ENCODE measurements at regions not wholly inside any gene's neighbourhood (a gene's known extent, or its start where the extent isn't known, plus 50 kb on each side); places are given as distances from the start of the nearest gene placed in this dataset.
A peak's percentile ranks its signal among the peaks of the same experiment; 100 is the strongest.

GRCh38 chr15:93165734-93166470, 76.9 kb upstream of the RGMA start:
- H3K18ac ChIP-seq (ENCODE audit: low read length): no peak overlapping the region
- no peak overlapping the region for H4K12ac ChIP-seq (ENCODE audit: low read depth, low read length)
- no peak overlapping the region for H3K27ac ChIP-seq (ENCODE audit: low read depth, low read length)
- H3K27me3 ChIP-seq (ENCODE audit: insufficient read depth, low read length): no peaks in the 10 kb centered on the region
- H2AFZ ChIP-seq (ENCODE audit: insufficient read depth, low read length, poor library complexity): no peak overlapping the region
- H3K4me2 ChIP-seq (ENCODE audit: low read length): no peak overlapping the region
- no peak overlapping the region for H2BK5ac ChIP-seq (ENCODE audit: low read depth, low read length, poor library complexity)
- H4K8ac ChIP-seq (ENCODE audit: low read depth, low read length): no peak overlapping the region
- H3K4me1 ChIP-seq (ENCODE audit: control insufficient read depth in 1 of 2, insufficient read depth in 2 of 2, low read length in 2 of 2): no peaks in the 10 kb centered on the region
- no peaks in the 10 kb centered on the region for H3K79me1 ChIP-seq (ENCODE audit: low read length)
- no peak overlapping the region for H2BK12ac ChIP-seq (ENCODE audit: low read length)
- DNase-seq: no peak
- H3K4me3 ChIP-seq (ENCODE audit: low read depth, low read length): no peak overlapping the region
- no CpG with 5 or more reads among the region's 10 CpGs for WGBS (ENCODE audit: extremely low coverage, insufficient coverage, insufficient read length)
- H3K79me2 ChIP-seq (ENCODE audit: control insufficient read depth, insufficient read depth, low read length, poor library complexity): no peaks in the 10 kb centered on the region
- H3K9me3 ChIP-seq (ENCODE audit: insufficient read depth, low read depth, low read length): no peaks in the 10 kb centered on the region
- H3K23ac ChIP-seq (ENCODE audit: low read length): no peak overlapping the region
- no peak overlapping the region for H4K91ac ChIP-seq (ENCODE audit: low read depth, low read length)
- no peak overlapping the region for H2AK5ac ChIP-seq (ENCODE audit: low read length)
- H3K14ac ChIP-seq (ENCODE audit: low read length): no peak overlapping the region
- no peak overlapping the region for H3K4ac ChIP-seq (ENCODE audit: low read depth, low read length)
- no peak overlapping the region for H3K9ac ChIP-seq (ENCODE audit: low read length)
- no peak overlapping the region for H2BK120ac ChIP-seq (ENCODE audit: insufficient read depth, low read length, poor library complexity)
- H3K36me3 ChIP-seq (ENCODE audit: control insufficient read depth in 1 of 2, insufficient read depth in 2 of 2, low read length in 2 of 2): no peaks in the 10 kb centered on the region

DNA sequence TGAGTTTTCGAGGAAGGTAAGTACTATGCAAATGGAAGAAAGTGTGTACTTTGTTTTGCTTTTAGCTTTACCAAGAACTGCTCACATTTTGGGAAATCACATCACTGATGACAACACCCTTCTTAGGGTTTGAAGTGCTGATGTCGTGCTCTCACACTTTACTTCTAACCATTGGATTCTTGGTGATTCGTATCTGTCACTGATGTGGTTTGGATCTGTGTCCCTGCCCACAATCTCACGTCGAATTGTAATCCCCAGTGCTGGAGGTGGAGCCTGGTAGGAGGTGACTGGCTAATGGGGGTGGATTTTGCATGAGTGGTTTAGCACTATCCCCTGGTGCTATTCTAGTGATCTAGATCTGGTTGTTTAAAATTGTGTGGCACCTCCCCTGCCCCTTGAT, 75.4 kb upstream of the RGMA start:
- no peaks in the 10 kb centered on the region for H3K4me1 ChIP-seq (ENCODE audit: control insufficient read depth in 1 of 2, insufficient read depth in 2 of 2, low read length in 2 of 2)
- H3K4me2 ChIP-seq (ENCODE audit: low read length): no peak overlapping the region
- H3K4me3 ChIP-seq (ENCODE audit: low read depth, low read length): no peak overlapping the region
- no peaks in the 10 kb centered on the region for H3K79me1 ChIP-seq (ENCODE audit: low read length)
- H3K36me3 ChIP-seq (ENCODE audit: control insufficient read depth in 1 of 2, insufficient read depth in 2 of 2, low read length in 2 of 2): no peaks in the 10 kb centered on the region
- H3K14ac ChIP-seq (ENCODE audit: low read length): no peak overlapping the region
- no peaks in the 10 kb centered on the region for H3K9me3 ChIP-seq (ENCODE audit: insufficient read depth, low read depth, low read length)
- no peak overlapping the region for H3K23ac ChIP-seq (ENCODE audit: low read length)
- H3K27me3 ChIP-seq (ENCODE audit: insufficient read depth, low read length): no peaks in the 10 kb centered on the region
- no peak overlapping the region for H4K8ac ChIP-seq (ENCODE audit: low read depth, low read length)
- DNase-seq: no peak
- no peak overlapping the region for H4K91ac ChIP-seq (ENCODE audit: low read depth, low read length)
- H3K9ac ChIP-seq (ENCODE audit: low read length): no peak overlapping the region
- no peak overlapping the region for H2AK5ac ChIP-seq (ENCODE audit: low read length)
- no peak overlapping the region for H3K18ac ChIP-seq (ENCODE audit: low read length)
- no peak overlapping the region for H4K12ac ChIP-seq (ENCODE audit: low read depth, low read length)
- no peak overlapping the region for H3K27ac ChIP-seq (ENCODE audit: low read depth, low read length)
- no peaks in the 10 kb centered on the region for H3K79me2 ChIP-seq (ENCODE audit: control insufficient read depth, insufficient read depth, low read length, poor library complexity)
- no peak overlapping the region for H2BK12ac ChIP-seq (ENCODE audit: low read length)
- H2BK5ac ChIP-seq (ENCODE audit: low read depth, low read length, poor library complexity): no peak overlapping the region
- no CpG with 5 or more reads among the region's 5 CpGs for WGBS (ENCODE audit: extremely low coverage, insufficient coverage, insufficient read length)
- no peak overlapping the region for H2AFZ ChIP-seq (ENCODE audit: insufficient read depth, low read length, poor library complexity)
- H2BK120ac ChIP-seq (ENCODE audit: insufficient read depth, low read length, poor library complexity): no peak overlapping the region
- no peak overlapping the region for H3K4ac ChIP-seq (ENCODE audit: low read depth, low read length)

DNA sequence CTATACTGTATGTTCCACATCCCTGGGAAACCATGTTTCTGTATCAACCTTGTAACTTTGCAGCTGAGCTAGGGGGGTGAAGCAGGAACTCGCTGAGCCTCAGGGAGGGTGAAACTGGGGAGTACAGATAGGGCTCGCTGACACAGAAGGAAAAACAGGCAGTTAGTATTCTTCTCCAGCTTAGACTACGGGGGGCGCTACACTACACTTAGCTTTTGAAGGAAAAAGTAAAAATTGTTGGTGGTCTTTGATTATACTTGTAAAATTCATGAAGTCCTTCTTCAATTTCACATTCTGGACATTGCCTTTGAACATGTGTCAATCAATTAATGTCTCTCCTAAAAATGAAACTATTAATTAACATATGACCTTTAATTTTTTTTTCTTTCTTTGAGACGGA, 73.5 kb upstream of the RGMA start:
- no peaks in the 10 kb centered on the region for H3K27me3 ChIP-seq (ENCODE audit: insufficient read depth, low read length)
- H4K8ac ChIP-seq (ENCODE audit: low read depth, low read length): no peak overlapping the region
- no peak overlapping the region for H3K9ac ChIP-seq (ENCODE audit: low read length)
- no peaks in the 10 kb centered on the region for H3K9me3 ChIP-seq (ENCODE audit: insufficient read depth, low read depth, low read length)
- H2AK5ac ChIP-seq (ENCODE audit: low read length): no peak overlapping the region
- H3K4me1 ChIP-seq (ENCODE audit: control insufficient read depth in 1 of 2, insufficient read depth in 2 of 2, low read length in 2 of 2): no peaks in the 10 kb centered on the region
- no peak overlapping the region for H2BK120ac ChIP-seq (ENCODE audit: insufficient read depth, low read length, poor library complexity)
- no peaks in the 10 kb centered on the region for H3K79me2 ChIP-seq (ENCODE audit: control insufficient read depth, insufficient read depth, low read length, poor library complexity)
- no peak overlapping the region for H3K18ac ChIP-seq (ENCODE audit: low read length)
- DNase-seq: no peak
- H2BK5ac ChIP-seq (ENCODE audit: low read depth, low read length, poor library complexity): no peak overlapping the region
- H3K23ac ChIP-seq (ENCODE audit: low read length): no peak overlapping the region
- H3K4me3 ChIP-seq (ENCODE audit: low read depth, low read length): no peak overlapping the region
- no peak overlapping the region for H3K27ac ChIP-seq (ENCODE audit: low read depth, low read length)
- H4K91ac ChIP-seq (ENCODE audit: low read depth, low read length): no peak overlapping the region
- H3K79me1 ChIP-seq (ENCODE audit: low read length): no peaks in the 10 kb centered on the region
- no peak overlapping the region for H2BK12ac ChIP-seq (ENCODE audit: low read length)
- H3K14ac ChIP-seq (ENCODE audit: low read length): no peak overlapping the region
- H3K4ac ChIP-seq (ENCODE audit: low read depth, low read length): no peak overlapping the region
- no peak overlapping the region for H2AFZ ChIP-seq (ENCODE audit: insufficient read depth, low read length, poor library complexity)
- H3K4me2 ChIP-seq (ENCODE audit: low read length): no peak overlapping the region
- WGBS (ENCODE audit: extremely low coverage, insufficient coverage, insufficient read length): no CpG with 5 or more reads among the region's 5 CpGs
- no peak overlapping the region for H4K12ac ChIP-seq (ENCODE audit: low read depth, low read length)
- H3K36me3 ChIP-seq (ENCODE audit: control insufficient read depth in 1 of 2, insufficient read depth in 2 of 2, low read length in 2 of 2): no peaks in the 10 kb centered on the region

DNA sequence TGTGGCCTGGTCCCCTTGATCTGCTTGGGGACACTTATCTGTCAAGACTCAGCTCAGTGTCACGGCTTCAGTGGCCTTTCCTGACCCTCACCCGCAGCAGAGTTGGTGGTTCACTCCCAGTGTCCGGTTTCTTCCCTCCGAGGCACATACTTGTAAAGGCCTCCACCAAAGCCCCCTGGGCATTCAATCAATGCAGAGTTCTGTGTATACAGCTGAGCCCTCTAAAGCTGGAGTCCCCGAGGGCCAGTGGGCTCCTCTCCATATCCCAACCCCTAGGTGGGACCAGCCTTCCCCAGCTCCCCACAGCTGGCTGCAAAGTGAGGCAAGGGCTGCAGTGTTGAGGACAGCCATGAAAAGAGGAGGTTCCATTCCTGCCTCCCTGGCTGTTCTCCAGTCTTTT, 70.9 kb upstream of the RGMA start:
- H3K4me1 ChIP-seq (ENCODE audit: control insufficient read depth in 1 of 2, insufficient read depth in 2 of 2, low read length in 2 of 2): no peaks in the 10 kb centered on the region
- H2AFZ ChIP-seq (ENCODE audit: insufficient read depth, low read length, poor library complexity): no peak overlapping the region
- no peaks in the 10 kb centered on the region for H3K27me3 ChIP-seq (ENCODE audit: insufficient read depth, low read length)
- WGBS (ENCODE audit: extremely low coverage, insufficient coverage, insufficient read length): no CpG with 5 or more reads among the region's 5 CpGs
- no peak overlapping the region for H3K27ac ChIP-seq (ENCODE audit: low read depth, low read length)
- no peaks in the 10 kb centered on the region for H3K36me3 ChIP-seq (ENCODE audit: control insufficient read depth in 1 of 2, insufficient read depth in 2 of 2, low read length in 2 of 2)
- no peak overlapping the region for H3K4me2 ChIP-seq (ENCODE audit: low read length)
- no peaks in the 10 kb centered on the region for H3K9me3 ChIP-seq (ENCODE audit: insufficient read depth, low read depth, low read length)
- H3K4ac ChIP-seq (ENCODE audit: low read depth, low read length): no peak overlapping the region
- H2BK120ac ChIP-seq (ENCODE audit: insufficient read depth, low read length, poor library complexity): no peak overlapping the region
- no peak overlapping the region for H3K23ac ChIP-seq (ENCODE audit: low read length)
- no peak overlapping the region for H4K8ac ChIP-seq (ENCODE audit: low read depth, low read length)
- no peak overlapping the region for H3K9ac ChIP-seq (ENCODE audit: low read length)
- H2BK12ac ChIP-seq (ENCODE audit: low read length): no peak overlapping the region
- H2AK5ac ChIP-seq (ENCODE audit: low read length): no peak overlapping the region
- no peak overlapping the region for H4K91ac ChIP-seq (ENCODE audit: low read depth, low read length)
- no peak overlapping the region for H3K14ac ChIP-seq (ENCODE audit: low read length)
- no peak overlapping the region for H2BK5ac ChIP-seq (ENCODE audit: low read depth, low read length, poor library complexity)
- H4K12ac ChIP-seq (ENCODE audit: low read depth, low read length): no peak overlapping the region
- no peaks in the 10 kb centered on the region for H3K79me2 ChIP-seq (ENCODE audit: control insufficient read depth, insufficient read depth, low read length, poor library complexity)
- no peaks in the 10 kb centered on the region for H3K79me1 ChIP-seq (ENCODE audit: low read length)
- H3K18ac ChIP-seq (ENCODE audit: low read length): no peak overlapping the region
- H3K4me3 ChIP-seq (ENCODE audit: low read depth, low read length): no peak overlapping the region
- peak; percentile 28 to 56 for DNase-seq

All from trophoblast cell (in vitro differentiated cells and primary cell).